OCI-LY7 (cell line): ENCODE measurements at regions not wholly inside any gene's neighbourhood (a gene's known extent, or its start where the extent isn't known, plus 50 kb on each side); places are given as distances from the start of the nearest gene placed in this dataset.

ENCODE experiments used
- BruUV-seq: library from RNA; stranded (reverse); fragments of 400-500 nt; replicated peaks from 2 replicates; lab custom pipeline; 2021; lab: Mats Ljungman, UMichigan
- CTCF ChIA-PET: fragments of 300-600 bp; sonication (Branson Sonifier 250); formaldehyde crosslinking; loops from one replicate; lab custom pipeline; 2022; ENCODE audit warnings: antibody characterized with exemption; ENCODE audit not compliant: unreplicated experiment; lab: Charles Lee
- POLR2A ChIA-PET: fragments of 300-600 bp; sonication (Branson Sonifier 250); formaldehyde crosslinking; loops from one replicate; lab custom pipeline; 2022; ENCODE audit warnings: antibody characterized with exemption; lab: Charles Lee
- DNase-seq: peaks from one replicate; pipeline ENCODE4 v3.0.0-alpha.2; 2015; ENCODE audit warnings: low spot score
- H2AFZ ChIP-seq: fragments of 200-600 bp; sonication (generic), shearing (Covaris generic); 2 replicates; pipeline ENCODE4 v1.6.1; 2014; ENCODE audit warnings: mild to moderate bottlenecking, antibody characterized with exemption, low read length, moderate library complexity
- H3K27ac ChIP-seq: fragments of 200-600 bp; sonication (generic); 2 replicates; pipeline ENCODE4 v1.5.1; 2014; ENCODE audit warnings: mixed run types, low read depth, mild to moderate bottlenecking, moderate library complexity, low read length, inconsistent platforms; ENCODE audit not compliant: poor library complexity, severe bottlenecking
- H3K36me3 ChIP-seq: fragments of 200-600 bp; sonication (generic); 2 replicates; pipeline ENCODE4 v1.6.1; 2014; ENCODE audit warnings: mild to moderate bottlenecking, antibody characterized with exemption, low read length, moderate library complexity, mixed read lengths; ENCODE audit not compliant: insufficient read depth
- H3K4me1 ChIP-seq: fragments of 200-600 bp; sonication (generic); 2 replicates; pipeline ENCODE4 v1.5.1; 2014; ENCODE audit warnings: mild to moderate bottlenecking, low read length; ENCODE audit not compliant: insufficient read depth, poor library complexity, severe bottlenecking
- H3K4me2 ChIP-seq: fragments of 200-600 bp; sonication (generic); 2 replicates; pipeline ENCODE4 v1.6.1; 2014; ENCODE audit warnings: mild to moderate bottlenecking, low read length
- H3K4me3 ChIP-seq: fragments of 200-600 bp; sonication (generic); 2 replicates; pipeline ENCODE4 v1.5.1; 2014; ENCODE audit warnings: mild to moderate bottlenecking, low read depth, low read length; ENCODE audit not compliant: poor library complexity, severe bottlenecking
- H3K79me2 ChIP-seq: fragments of 200-600 bp; sonication (generic); 2 replicates; pipeline ENCODE4 v1.6.1; 2016; ENCODE audit warnings: low read depth, mild to moderate bottlenecking, low read length, moderate library complexity, mixed read lengths; ENCODE audit not compliant: insufficient read depth
- H3K9me2 ChIP-seq: fragments of 200-600 bp; sonication (generic); 2 replicates; pipeline ENCODE4 v1.6.1; 2016; ENCODE audit warnings: mild to moderate bottlenecking, low read length, mixed read lengths; ENCODE audit not compliant: insufficient read depth
- H3K9me3 ChIP-seq: fragments of 200-600 bp; sonication (generic); 2 replicates; pipeline ENCODE4 v1.6.1; 2014; ENCODE audit warnings: mild to moderate bottlenecking, mixed run types, low read length, mixed read lengths
- H4K20me1 ChIP-seq: fragments of 200-600 bp; sonication (generic); 2 replicates; pipeline ENCODE4 v1.6.1; 2014; ENCODE audit warnings: mild to moderate bottlenecking, antibody characterized with exemption, low read length, moderate library complexity, mixed read lengths; ENCODE audit not compliant: insufficient read depth
- CTCF ChIP-seq: fragments of 200-600 bp; sonication (generic); conservative IDR thresholded peaks from 2 replicates; pipeline ENCODE4 v1.5.1; 2014; ENCODE audit warnings: mild to moderate bottlenecking, antibody characterized with exemption, low read length, moderate library complexity, mixed read lengths
- EZH2phosphoT487 ChIP-seq: fragments of 200-600 bp; sonication (generic); IDR thresholded peaks from 2 replicates; pipeline ENCODE4 v1.6.1; 2018; ENCODE audit warnings: low read depth, borderline replicate concordance, mild to moderate bottlenecking, mixed run types, antibody characterized with exemption, low read length, moderate library complexity, mixed read lengths
- intact Hi-C: fragments of 100-400 bp; cut with micrococcal nuclease; formaldehyde crosslinking; loops from one replicate; pipeline ENCODE4 v1.10.0; 2022; ENCODE audit not compliant: unreplicated experiment

DNA sequence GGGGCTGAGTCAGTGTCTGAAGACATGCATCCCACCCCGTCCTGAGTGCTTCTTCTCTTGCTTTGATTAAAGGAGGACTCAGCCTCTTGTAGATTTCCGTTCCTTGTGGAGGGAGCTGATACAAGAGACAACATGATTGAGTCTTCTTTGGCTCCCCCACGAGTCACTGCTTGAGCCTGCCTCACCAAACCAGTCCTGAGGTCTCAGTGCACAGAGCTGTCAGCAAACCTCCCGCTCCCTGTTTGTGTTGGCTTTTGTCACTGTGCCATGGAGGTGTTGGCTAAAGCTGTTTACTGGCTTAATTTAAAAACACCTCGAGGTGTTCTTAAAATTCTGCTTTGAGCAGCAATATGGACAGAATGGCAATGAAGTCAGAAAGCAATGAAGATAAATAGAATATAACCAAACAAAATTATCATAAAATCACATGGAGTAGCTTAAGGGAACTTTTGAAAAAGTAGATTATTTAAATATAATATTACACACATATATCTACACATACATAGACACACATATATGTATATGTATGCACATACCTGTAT is 234.1 kb upstream of the ANKRD55 start:
- H3K27ac ChIP-seq: no peak overlapping the region
- H3K4me1 ChIP-seq: no peaks in the 10 kb centered on the region
- no peaks in the 10 kb centered on the region for H3K9me3 ChIP-seq
- no peaks in the 10 kb centered on the region for H3K9me2 ChIP-seq
- H4K20me1 ChIP-seq: no peaks in the 10 kb centered on the region
- H3K79me2 ChIP-seq: no peaks in the 10 kb centered on the region
- CTCF ChIA-PET: no interaction called here
- POLR2A ChIA-PET: interaction anchor here (0.7 to 1.1 kb wide), 4 partner anchors 9 to 211 kb away, joined by 3 to 4 read pairs (median 4); no protein-coding TSS in a partner anchor
- no TSS peak for BruUV-seq
- H3K4me2 ChIP-seq: no peak overlapping the region
- no peak overlapping the region for H3K4me3 ChIP-seq
- H2AFZ ChIP-seq: no peak overlapping the region
- no peak for DNase-seq
- intact Hi-C loops: no loop called here
- no peaks in the 10 kb centered on the region for H3K36me3 ChIP-seq
- TF ChIP-seq EZH2phosphoT487 (no peak), CTCF (no peak)

DNA sequence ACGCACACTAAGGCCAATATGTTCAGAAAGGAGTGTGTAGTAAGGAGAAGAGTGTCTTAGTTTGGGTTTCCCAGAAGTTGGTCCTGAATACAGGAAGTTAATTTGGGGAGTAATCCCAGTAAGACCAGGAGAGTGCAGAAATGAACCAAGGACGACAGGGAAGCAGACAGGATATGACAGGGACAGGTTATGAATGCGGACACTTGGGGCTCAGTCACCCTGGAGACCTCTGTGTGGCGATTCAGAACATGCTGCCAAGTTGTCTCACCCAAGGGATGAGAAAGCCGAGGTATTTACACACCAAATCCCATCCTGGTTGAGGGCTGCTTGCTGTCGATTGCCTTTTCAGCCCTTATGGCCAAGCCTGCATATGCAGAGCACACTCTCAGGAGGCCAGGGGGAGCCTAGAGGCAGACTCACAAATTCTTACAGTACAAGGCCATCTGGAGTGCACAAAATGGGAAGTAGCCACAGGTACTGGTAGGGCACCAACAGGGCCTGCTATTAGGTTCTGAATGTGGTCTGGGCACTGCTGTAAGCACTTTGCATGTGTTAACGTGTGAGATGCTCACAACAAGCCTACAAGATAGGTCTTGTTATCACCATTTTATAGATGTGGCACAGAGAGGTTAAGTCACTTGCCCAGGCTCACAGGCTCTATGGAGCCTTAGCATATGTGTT is 233.1 kb upstream of the ANKRD55 start:
- H3K4me3 ChIP-seq: no peak overlapping the region
- no peak overlapping the region for H2AFZ ChIP-seq
- H3K9me3 ChIP-seq: no peaks in the 10 kb centered on the region
- intact Hi-C loops: no loop called here
- CTCF ChIA-PET: no interaction called here
- H3K36me3 ChIP-seq: no peaks in the 10 kb centered on the region
- no peaks in the 10 kb centered on the region for H3K9me2 ChIP-seq
- POLR2A ChIA-PET: no interaction called here
- no peaks in the 10 kb centered on the region for H3K79me2 ChIP-seq
- BruUV-seq: no TSS peak
- no peak overlapping the region for H3K27ac ChIP-seq
- TF ChIP-seq EZH2phosphoT487 (no peak), CTCF (no peak)
- peak; percentile 8 for DNase-seq
- no peaks in the 10 kb centered on the region for H3K4me1 ChIP-seq
- H4K20me1 ChIP-seq: no peaks in the 10 kb centered on the region
- H3K4me2 ChIP-seq: no peak overlapping the region

DNA sequence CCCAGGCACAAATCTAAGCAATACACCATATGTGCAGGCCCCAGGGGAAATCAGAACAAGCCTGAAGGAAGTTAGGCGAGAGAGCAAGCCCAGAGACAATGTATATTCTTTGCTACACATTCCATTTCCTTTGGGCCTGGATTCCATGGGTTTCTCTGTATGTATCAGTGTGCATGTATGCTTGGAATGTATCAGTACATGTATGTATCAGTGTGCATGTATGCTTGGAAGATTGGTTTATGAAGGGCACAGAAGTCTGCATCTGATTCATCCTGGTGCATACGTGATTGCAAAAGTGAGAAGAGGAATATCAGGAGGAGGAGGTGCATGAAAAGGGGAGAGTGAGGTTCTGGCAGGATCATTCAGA is 232.6 kb upstream of the ANKRD55 start:
- no peaks in the 10 kb centered on the region for H4K20me1 ChIP-seq
- intact Hi-C loops: no loop called here
- no peaks in the 10 kb centered on the region for H3K9me3 ChIP-seq
- no peak for TF ChIP-seq EZH2phosphoT487
- TF ChIP-seq CTCF: no peak
- BruUV-seq: no TSS peak
- no peak overlapping the region for H3K27ac ChIP-seq
- H3K36me3 ChIP-seq: no peaks in the 10 kb centered on the region
- no peak overlapping the region for H3K4me2 ChIP-seq
- no peaks in the 10 kb centered on the region for H3K9me2 ChIP-seq
- H2AFZ ChIP-seq: no peak overlapping the region
- H3K79me2 ChIP-seq: no peaks in the 10 kb centered on the region
- no peak for DNase-seq
- CTCF ChIA-PET: no interaction called here
- H3K4me1 ChIP-seq: no peaks in the 10 kb centered on the region
- no peak overlapping the region for H3K4me3 ChIP-seq
- POLR2A ChIA-PET: no interaction called here
